Fibroblast of lung (primary cell): ENCODE measurements at regions not wholly inside any gene's neighbourhood (a gene's known extent, or its start where the extent isn't known, plus 50 kb on each side); places are given as distances from the start of the nearest gene placed in this dataset.
A peak's percentile ranks its signal among the peaks of the same experiment; 100 is the strongest.

Experiments
- DNase-seq, 2 donors: peaks; one replicate each; pipeline versions ENCODE4 v3.0.0 to v3.0.0-alpha.2; 2010; ENCODE audit warnings: low read depth in 2 of 2
- H2AFZ ChIP-seq: 2 replicates; pipeline ENCODE4 v1.5.1; 2012; ENCODE audit warnings: low read length, control low read depth, inconsistent platforms
- H3K27ac ChIP-seq: 2 replicates; pipeline ENCODE4 v1.5.1; 2011; ENCODE audit warnings: low read length, control low read depth; ENCODE audit not compliant: insufficient read depth
- H3K27me3 ChIP-seq: 2 replicates; pipeline ENCODE4 v1.5.1; 2011; ENCODE audit warnings: mild to moderate bottlenecking, low read length; ENCODE audit not compliant: control insufficient read depth, insufficient read depth
- H3K36me3 ChIP-seq: 2 replicates; pipeline ENCODE4 v1.5.1; 2011; ENCODE audit warnings: low read length; ENCODE audit not compliant: control insufficient read depth, insufficient read depth
- H3K4me1 ChIP-seq: 2 replicates; pipeline ENCODE4 v1.5.1; 2011; ENCODE audit warnings: low read length; ENCODE audit not compliant: control insufficient read depth, insufficient read depth; ENCODE audit errors: extremely low read depth
- H3K4me2 ChIP-seq: 2 replicates; pipeline ENCODE4 v1.5.1; 2011; ENCODE audit warnings: low read length, control low read depth; ENCODE audit not compliant: insufficient read depth; ENCODE audit errors: extremely low read depth
- H3K4me3 ChIP-seq, 4 experiments: fragments of 200-600 bp in 1 of 4; sonication (generic) in 1 of 4; replicated peaks in 1 of 4; 2 replicates each; pipeline ENCODE4 v1.5.1; 2011 to 2016; ENCODE audit warnings: low read length in 4 of 4, low read depth in 3 of 4, mild to moderate bottlenecking in 3 of 4, control low read depth in 2 of 4, inconsistent platforms in 1 of 4, mixed read lengths in 1 of 4; ENCODE audit not compliant: insufficient read depth in 1 of 4; ENCODE audit errors: control extremely low read depth in 1 of 4
- H3K79me2 ChIP-seq: 2 replicates; pipeline ENCODE4 v1.5.1; 2012; ENCODE audit warnings: mild to moderate bottlenecking, low read length, inconsistent platforms; ENCODE audit not compliant: control insufficient read depth, insufficient read depth
- H3K9ac ChIP-seq: 2 replicates; pipeline ENCODE4 v1.5.1; 2011; ENCODE audit warnings: mild to moderate bottlenecking, low read length, control low read depth; ENCODE audit not compliant: insufficient read depth
- H3K9me3 ChIP-seq: 2 replicates; pipeline ENCODE4 v1.5.1; 2012; ENCODE audit warnings: low read depth, low read length; ENCODE audit not compliant: control insufficient read depth, insufficient read depth
- H4K20me1 ChIP-seq: 2 replicates; pipeline ENCODE4 v1.5.1; 2011; ENCODE audit warnings: low read length; ENCODE audit not compliant: control insufficient read depth, insufficient read depth; ENCODE audit errors: extremely low read depth
- CTCF ChIP-seq, 2 donors: IDR thresholded peaks in 1 of 2; conservative IDR thresholded peaks in 1 of 2; 1 replicate in 1 of 2; 2 replicates in 1 of 2; pipeline ENCODE4 v1.5.1; 2011 to 2012; ENCODE audit warnings: low read length in 2 of 2, control low read depth in 1 of 2, inconsistent platforms in 1 of 2, low read depth in 1 of 2, mild to moderate bottlenecking in 1 of 2
- EZH2 ChIP-seq: IDR thresholded peaks from 2 replicates; pipeline ENCODE4 v1.5.1; 2012; ENCODE audit warnings: low read length, control low read depth, mild to moderate bottlenecking; ENCODE audit errors: missing control alignments

- Histone ChIP-seq H3K4me1 (peaks cover 9% of the 10 kb centered on the region), H3K9me3 (no peaks in the 10 kb centered on the region), H3K79me2 (no peaks in the 10 kb centered on the region), H2AFZ (no peak overlapping the region), H4K20me1 (no peaks in the 10 kb centered on the region), H3K36me3 (no peaks in the 10 kb centered on the region), H3K9ac (no peak overlapping the region), H3K4me3 (no peak overlapping the region), H3K27me3 (no peaks in the 10 kb centered on the region), H3K27ac (no peak overlapping the region), H3K4me2 (no peak overlapping the region)
- peak; percentile 78 to 96 for DNase-seq
- no peak for TF ChIP-seq CTCF (conservative IDR thresholded peaks at IDR 0.05 in 1 of 2, IDR thresholded peaks at IDR 0.05 in 1 of 2; ENCODE audit: low read depth in 1 of 2, low read length in 2 of 2)
- no peak for TF ChIP-seq EZH2
Observed at GRCh38 chr21:35179990-35180540, 131.0 kb upstream of the RUNX1 start.

GRCh38 chr21:35178827-35179226 lies 129.7 kb upstream of the RUNX1 start:
- TF ChIP-seq CTCF (conservative IDR thresholded peaks at IDR 0.05 in 1 of 2, IDR thresholded peaks at IDR 0.05 in 1 of 2; ENCODE audit: low read depth in 1 of 2, low read length in 2 of 2): no peak
- TF ChIP-seq EZH2: no peak
- no peaks in the 10 kb centered on the region for H3K9me3 ChIP-seq

GRCh38 chr21:35178098-35178497 lies 129.0 kb upstream of the RUNX1 start:
- peaks cover 9% of the 10 kb centered on the region for H3K4me1 ChIP-seq
- no peaks in the 10 kb centered on the region for H3K9me3 ChIP-seq
- H3K4me2 ChIP-seq: no peak overlapping the region
- no peak overlapping the region for H3K9ac ChIP-seq
- no peak for TF ChIP-seq CTCF (conservative IDR thresholded peaks at IDR 0.05 in 1 of 2, IDR thresholded peaks at IDR 0.05 in 1 of 2; ENCODE audit: low read depth in 1 of 2, low read length in 2 of 2)
- TF ChIP-seq EZH2: no peak
- peak in 1 of 2 donors; percentile 45 for DNase-seq
- no peak overlapping the region for H3K27ac ChIP-seq
- H3K36me3 ChIP-seq: no peaks in the 10 kb centered on the region
- H3K79me2 ChIP-seq: no peaks in the 10 kb centered on the region
- H3K27me3 ChIP-seq: no peaks in the 10 kb centered on the region
- no peaks in the 10 kb centered on the region for H4K20me1 ChIP-seq
- H2AFZ ChIP-seq: no peak overlapping the region
- no peak overlapping the region for H3K4me3 ChIP-seq

More at GRCh38 chr21:35178827-35179226, 129.7 kb upstream of the RUNX1 start:
- H3K9ac ChIP-seq: no peak overlapping the region
- H3K36me3 ChIP-seq: no peaks in the 10 kb centered on the region
- no peaks in the 10 kb centered on the region for H3K79me2 ChIP-seq
- DNase-seq: peak; percentile 38 to 69
- no peak overlapping the region for H2AFZ ChIP-seq
- no peak overlapping the region for H3K4me2 ChIP-seq
- H3K4me3 ChIP-seq: no peak overlapping the region
- H4K20me1 ChIP-seq: no peaks in the 10 kb centered on the region
- H3K27ac ChIP-seq: no peak overlapping the region
- peaks cover 9% of the 10 kb centered on the region for H3K4me1 ChIP-seq
- no peaks in the 10 kb centered on the region for H3K27me3 ChIP-seq
